ENCODE measurements at regions not wholly inside any gene's neighbourhood (a gene's known extent, or its start where the extent isn't known, plus 50 kb on each side); places are given as distances from the start of the nearest gene placed in this dataset.
A peak's percentile ranks its signal among the peaks of the same experiment; 100 is the strongest.
"Not testable (repeated sequence)": the region's sequence is repeated elsewhere in the genome, so short reads cannot be mapped to it uniquely, and the experiment has no call there.

GRCh38 chr10:55631071-55631654, 729.9 kb downstream of the ZWINT start:
- H3K27ac ChIP-seq (replicated peaks): no peak overlapping the region
- intact Hi-C loops (cut with micrococcal nuclease): no loop called here
- H3K4me1 ChIP-seq: peaks cover 31% of the 10 kb centered on the region
- DNase-seq: peak; percentile 33
- peak overlapping the region; percentile 70 for H3K4me3 ChIP-seq
- TF ChIP-seq CTCF (IDR thresholded peaks at IDR 0.05; ENCODE audit: borderline replicate concordance): peak; percentile 75
- no peaks in the 10 kb centered on the region for H3K36me3 ChIP-seq
- no peaks in the 10 kb centered on the region for H3K9me3 ChIP-seq (replicated peaks)
- H3K27me3 ChIP-seq (ENCODE audit: low read depth): peaks cover 13% of the 10 kb centered on the region

GRCh38 chr10:55630491-55631056, 730.5 kb downstream of the ZWINT start:
- no peaks in the 10 kb centered on the region for H3K36me3 ChIP-seq
- peaks cover 31% of the 10 kb centered on the region for H3K4me1 ChIP-seq
- intact Hi-C loops (cut with micrococcal nuclease): no loop called here
- peaks cover 13% of the 10 kb centered on the region for H3K27me3 ChIP-seq (ENCODE audit: low read depth)
- TF ChIP-seq CTCF (IDR thresholded peaks at IDR 0.05; ENCODE audit: borderline replicate concordance): no peak
- peak overlapping the region; percentile 70 for H3K4me3 ChIP-seq
- H3K9me3 ChIP-seq (replicated peaks): no peaks in the 10 kb centered on the region
- H3K27ac ChIP-seq (replicated peaks): no peak overlapping the region
- DNase-seq: no peak

- Histone ChIP-seq H3K27ac (replicated peaks) (no peak overlapping the region), H3K4me3 (peak overlapping the region; percentile 70), H3K4me1 (peaks cover 31% of the 10 kb centered on the region), H3K27me3 (ENCODE audit: low read depth) (peaks cover 13% of the 10 kb centered on the region), H3K36me3 (no peaks in the 10 kb centered on the region), H3K9me3 (replicated peaks) (no peaks in the 10 kb centered on the region)
- no peak for DNase-seq
- intact Hi-C loops (cut with micrococcal nuclease): no loop called here
- TF ChIP-seq CTCF (IDR thresholded peaks at IDR 0.05; ENCODE audit: borderline replicate concordance): peak; percentile 59
Measured at GRCh38 chr10:55629793-55630490, 731.1 kb downstream of the ZWINT start.

- Histone ChIP-seq H3K9me3 (replicated peaks) (no peaks in the 10 kb centered on the region), H3K36me3 (no peaks in the 10 kb centered on the region), H3K4me3 (peak overlapping the region; percentile 52), H3K4me1 (peaks cover 31% of the 10 kb centered on the region), H3K27me3 (ENCODE audit: low read depth) (peaks cover 13% of the 10 kb centered on the region), H3K27ac (replicated peaks) (no peak overlapping the region)
- DNase-seq: no peak
- intact Hi-C loops (cut with micrococcal nuclease): no loop called here
- TF ChIP-seq CTCF (IDR thresholded peaks at IDR 0.05; ENCODE audit: borderline replicate concordance): no peak
Measured at GRCh38 chr10:55628260-55628701, 732.8 kb downstream of the ZWINT start.

- Histone ChIP-seq H3K27me3 (ENCODE audit: low read depth) (peaks cover 7% of the 10 kb centered on the region), H3K4me3 (peak overlapping the region; percentile 52), H3K9me3 (replicated peaks) (no peaks in the 10 kb centered on the region), H3K36me3 (no peaks in the 10 kb centered on the region), H3K27ac (replicated peaks) (no peak overlapping the region), H3K4me1 (peaks cover 31% of the 10 kb centered on the region)
- DNase-seq: no peak
- intact Hi-C loops (cut with micrococcal nuclease): no loop called here
- no peak for TF ChIP-seq CTCF (IDR thresholded peaks at IDR 0.05; ENCODE audit: borderline replicate concordance)
Measured at GRCh38 chr10:55627501-55628051, 733.5 kb downstream of the ZWINT start.

GRCh38 chr10:55601690-55602478, 759.2 kb downstream of the ZWINT start:
- H3K36me3 ChIP-seq; H3K9me3 ChIP-seq (replicated peaks); H3K27ac ChIP-seq (replicated peaks); intact Hi-C loops (cut with micrococcal nuclease); DNase-seq; H3K4me1 ChIP-seq; H3K27me3 ChIP-seq (ENCODE audit: low read depth): not testable (repeated sequence)
- peak overlapping the region; percentile 46 for H3K4me3 ChIP-seq
